NCI-H2196 (cell line): ENCODE measurements at regions not wholly inside any gene's neighbourhood (a gene's known extent, or its start where the extent isn't known, plus 50 kb on each side); places are given as distances from the start of the nearest gene placed in this dataset.
A peak's percentile ranks its signal among the peaks of the same experiment; 100 is the strongest.

Source experiments
- DNase-seq: peaks from one replicate; lab custom pipeline; 2025; ENCODE audit not compliant: unreplicated experiment; lab: John Stamatoyannopoulos, UW

DNA sequence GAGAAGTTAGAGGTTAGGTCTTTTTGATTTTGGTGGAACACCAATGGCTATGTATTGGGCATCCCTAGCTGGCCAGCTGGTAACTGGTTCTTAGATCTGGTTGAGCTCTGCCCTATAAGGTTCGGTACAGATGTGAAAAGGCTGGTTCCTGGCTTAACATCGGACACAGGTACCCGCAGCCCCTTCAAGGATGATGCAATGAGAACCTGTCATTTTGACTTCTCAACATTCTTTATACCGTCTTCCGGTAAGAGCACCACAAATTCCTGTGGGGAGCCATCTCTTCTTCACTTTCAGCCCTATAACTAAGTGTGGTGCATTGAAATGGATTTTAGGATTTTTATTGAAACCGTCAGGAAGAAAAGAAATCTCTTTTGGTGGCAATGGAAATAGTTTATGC, 222.8 kb downstream of the ADAMTS9 start:
- no peak for DNase-seq

- no peak for DNase-seq
These were observed 223.8 kb downstream of the ADAMTS9 start for GRCh38 chr3:64463981-64464380.

DNA sequence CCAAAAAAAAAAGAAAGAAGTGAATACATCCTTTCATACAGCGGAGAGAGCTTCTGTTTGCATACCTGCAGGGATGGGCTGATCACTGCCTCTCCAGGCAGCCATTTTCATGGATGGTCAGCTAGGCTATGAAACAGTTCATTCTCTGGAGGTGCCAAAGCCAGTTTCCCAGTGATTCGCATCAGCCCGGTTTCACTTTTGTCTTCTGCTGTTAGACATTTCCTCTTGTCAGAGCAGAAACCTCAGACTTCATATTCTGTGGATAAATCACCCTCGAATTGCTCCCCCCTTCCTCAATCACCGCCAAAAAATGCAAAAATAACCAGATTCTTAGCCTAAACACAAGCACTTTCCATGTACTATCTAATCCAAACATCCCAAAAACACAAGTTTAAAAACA, 225.6 kb downstream of the ADAMTS9 start:
- DNase-seq: no peak

GRCh38 chr3:64460877-64461276, 226.9 kb downstream of the ADAMTS9 start:
- no peak for DNase-seq

DNA sequence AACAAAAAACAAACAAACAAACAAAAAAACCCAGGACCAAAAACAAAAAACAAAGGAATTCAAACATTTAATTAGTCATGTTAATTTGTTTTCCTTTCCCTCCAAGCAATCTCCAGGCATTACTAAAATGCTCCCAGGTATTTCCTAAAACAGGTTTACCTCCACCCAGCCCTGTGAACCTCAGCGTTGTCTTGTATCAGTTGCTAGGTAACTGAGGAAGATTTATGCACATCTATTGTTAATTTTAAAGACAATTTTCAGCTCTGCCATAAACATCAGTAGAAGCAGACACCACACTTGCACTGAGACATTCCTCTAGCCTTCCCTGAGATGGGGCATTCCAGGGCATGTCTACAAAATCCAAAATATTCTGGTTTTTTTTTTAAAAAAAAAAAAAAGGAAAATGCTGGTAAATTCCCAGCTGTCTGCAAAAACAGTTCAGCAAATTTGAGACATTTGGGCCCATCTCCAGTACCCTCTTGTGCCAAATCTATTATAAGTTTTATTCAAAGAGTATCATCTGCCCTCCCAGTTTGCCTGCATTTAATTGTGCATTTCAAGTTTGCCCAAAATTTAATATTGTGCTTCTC, 227.6 kb downstream of the ADAMTS9 start:
- no peak for DNase-seq

- DNase-seq: no peak
These were observed 228.1 kb downstream of the ADAMTS9 start for GRCh38 chr3:64459711-64460110.

DNA sequence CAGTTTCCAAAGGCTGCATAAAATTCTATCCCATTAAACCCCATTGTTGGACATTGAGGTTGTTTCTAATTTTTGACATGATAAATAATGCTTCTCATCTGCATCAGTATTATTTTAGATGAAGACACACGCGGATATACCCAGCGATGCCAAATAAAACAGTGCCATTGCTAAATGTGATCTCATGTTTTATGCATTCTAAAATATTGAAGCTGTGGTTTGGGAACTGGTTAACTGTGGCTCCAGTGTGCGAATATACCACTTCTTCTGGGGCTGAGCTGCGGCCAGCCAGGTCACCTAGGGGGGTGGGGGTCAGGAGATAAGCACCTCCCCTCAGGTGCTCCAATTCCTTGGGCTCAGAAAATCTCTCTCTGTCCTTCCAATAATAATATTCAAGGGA, 230.0 kb downstream of the ADAMTS9 start:
- no peak for DNase-seq

- no peak for DNase-seq
These were observed 231.1 kb downstream of the ADAMTS9 start for GRCh38 chr3:64456674-64457073.

DNA sequence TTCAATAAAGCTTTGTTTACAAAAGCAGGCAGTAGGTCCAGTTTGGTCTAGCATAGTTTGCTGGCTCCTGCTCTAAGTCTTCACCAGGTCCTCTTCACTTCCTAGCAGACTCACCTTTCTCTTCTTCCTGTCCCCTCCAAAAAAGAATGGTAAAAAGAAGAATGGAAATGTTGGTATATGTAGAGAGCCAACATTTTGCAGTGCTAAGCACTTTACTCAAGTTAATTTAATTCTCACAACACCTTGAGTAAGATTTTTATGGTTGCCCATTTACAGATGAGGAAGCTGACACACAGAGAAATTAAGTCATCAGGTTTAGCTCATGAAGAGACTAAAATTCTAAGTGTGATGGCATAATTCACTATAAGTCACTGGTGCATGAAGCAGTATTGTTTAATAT, 230.1 kb upstream of the PRICKLE2 start:
- no peak for DNase-seq

GRCh38 chr3:64454768-64455167, 229.5 kb upstream of the PRICKLE2 start:
- no peak for DNase-seq

- no peak for DNase-seq
These were observed 228.9 kb upstream of the PRICKLE2 start for GRCh38 chr3:64454179-64454578.

GRCh38 chr3:64451283-64452012, 226.2 kb upstream of the PRICKLE2 start:
- no peak for DNase-seq

GRCh38 chr3:64450396-64450956, 225.2 kb upstream of the PRICKLE2 start:
- no peak for DNase-seq

GRCh38 chr3:64449026-64449425, 223.8 kb upstream of the PRICKLE2 start:
- no peak for DNase-seq

DNA sequence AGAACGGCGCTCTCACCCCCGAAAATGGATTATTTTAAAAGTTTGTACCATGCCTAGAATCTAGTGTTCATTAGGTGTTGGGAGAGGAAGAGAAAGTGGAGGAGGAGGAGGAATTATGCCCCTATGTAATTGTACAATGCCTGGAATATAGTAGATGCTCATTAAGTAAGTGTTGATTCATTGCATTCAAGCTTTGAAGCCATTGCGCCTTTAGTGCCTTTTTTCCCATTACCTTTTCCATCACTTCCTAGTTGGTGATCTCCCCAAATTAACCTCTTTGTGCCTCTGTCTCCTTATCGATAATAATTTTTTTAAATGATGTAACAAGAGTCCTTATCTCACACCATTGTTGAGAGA, 220.7 kb upstream of the PRICKLE2 start:
- DNase-seq: no peak

- DNase-seq: no peak
These were observed 220.1 kb upstream of the PRICKLE2 start for GRCh38 chr3:64445109-64445943.

DNA sequence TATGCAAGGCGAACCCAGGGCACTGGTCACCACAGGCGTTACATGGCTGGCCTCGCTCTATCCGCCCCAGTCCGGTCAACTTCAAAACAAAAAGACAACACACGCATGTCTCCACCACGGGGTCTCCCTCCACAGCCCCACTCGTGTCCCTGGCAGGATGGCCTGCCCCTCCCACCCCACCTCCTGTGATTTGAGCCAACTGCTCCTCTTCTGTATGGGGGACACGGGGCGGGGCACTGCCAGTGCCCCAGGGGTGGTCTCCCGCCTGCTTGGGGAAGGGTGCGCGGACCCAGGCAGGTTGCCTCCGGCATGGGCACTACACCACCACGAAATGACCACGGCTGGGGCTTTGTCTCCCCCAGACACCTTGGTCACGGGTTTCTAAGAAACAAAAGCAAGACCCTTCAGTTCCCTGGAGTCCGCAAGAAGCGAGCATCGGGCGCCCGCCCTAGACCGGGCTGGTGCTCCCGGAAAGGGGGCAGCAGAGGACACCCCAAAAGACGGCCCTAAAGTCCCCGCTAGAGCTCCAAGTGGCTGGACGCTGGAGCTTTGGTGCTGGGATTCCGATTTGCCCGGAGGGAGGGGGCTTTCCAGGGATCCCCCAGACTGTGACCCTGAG, 219.3 kb upstream of the PRICKLE2 start:
- DNase-seq: no peak

DNA sequence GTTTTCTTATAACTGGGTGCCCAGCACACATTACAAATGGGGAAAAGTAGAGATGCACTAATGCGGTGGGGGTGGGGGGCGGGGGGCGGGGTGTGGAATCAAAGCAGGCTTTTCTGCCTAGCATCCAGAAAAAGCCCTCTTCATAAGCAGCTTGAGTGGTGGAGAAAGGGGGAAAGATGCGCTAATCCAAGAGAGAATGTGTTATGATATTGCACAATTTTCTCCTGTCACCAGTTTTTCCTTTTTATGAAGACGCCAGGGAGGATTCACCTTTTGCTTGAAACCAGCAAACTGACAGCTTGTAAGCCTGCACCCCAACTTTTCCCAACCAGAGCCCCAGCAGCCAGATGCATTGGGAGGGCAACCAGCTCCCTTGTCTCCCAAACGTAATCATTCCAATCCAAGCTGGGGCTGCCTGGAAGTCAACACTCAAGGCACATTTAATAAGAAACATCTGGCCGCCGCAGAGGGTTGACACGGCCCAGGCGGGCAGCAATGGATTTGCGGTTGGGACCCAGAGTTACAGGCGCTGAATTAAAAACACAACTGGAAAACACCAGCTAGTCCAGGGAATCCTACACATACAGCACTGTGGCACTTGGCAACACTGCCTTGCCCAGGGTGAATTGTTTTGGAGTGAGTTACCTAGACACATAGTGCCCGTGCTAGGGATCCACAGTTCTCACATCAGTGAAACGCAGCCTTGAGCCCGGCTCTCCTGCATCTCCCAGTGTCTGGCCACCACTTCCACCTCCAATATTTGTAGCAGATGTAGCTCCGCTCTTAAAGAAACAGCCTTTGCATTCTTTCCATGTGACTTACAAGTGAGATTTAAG, 218.5 kb upstream of the PRICKLE2 start:
- no peak for DNase-seq

GRCh38 chr3:64441861-64442260, 216.6 kb upstream of the PRICKLE2 start:
- no peak for DNase-seq

GRCh38 chr3:64440498-64440897, 215.2 kb upstream of the PRICKLE2 start:
- peak; percentile 1 for DNase-seq

- DNase-seq: no peak
These were observed 213.5 kb upstream of the PRICKLE2 start for GRCh38 chr3:64438812-64439211.
